ENCODE measurements at regions not wholly inside any gene's neighbourhood (a gene's known extent, or its start where the extent isn't known, plus 50 kb on each side); places are given as distances from the start of the nearest gene placed in this dataset.
"Not testable (repeated sequence)": the region's sequence is repeated elsewhere in the genome, so short reads cannot be mapped to it uniquely, and the experiment has no call there.

- Mint-ChIP-seq H3K36me3 (peaks cover 12% of the 10 kb centered on the region), H3K9me3 (peaks cover 12% of the 10 kb centered on the region), H3K4me3 (no peak overlapping the region), H3K27me3 (peaks cover 12% of the 10 kb centered on the region), H3K27ac (no peak overlapping the region), H3K4me1 (no peaks in the 10 kb centered on the region)
- ATAC-seq, result no peak
These were observed 82.7 kb upstream of the SH3BP4 start for GRCh38 chr2:234869164-234869563.

- Mint-ChIP-seq H3K27me3 (peaks cover 6% of the 10 kb centered on the region), H3K4me1 (no peaks in the 10 kb centered on the region), H3K36me3 (peaks cover 10% of the 10 kb centered on the region), H3K4me3 (no peak overlapping the region), H3K9me3 (peaks cover 10% of the 10 kb centered on the region), H3K27ac (no peak overlapping the region)
- no peak for ATAC-seq
These were observed 83.9 kb upstream of the SH3BP4 start for GRCh38 chr2:234867882-234868285.

GRCh38 chr2:234865586-234865985, 86.2 kb upstream of the SH3BP4 start:
- Mint-ChIP-seq H3K4me3 (no peak overlapping the region), H3K4me1 (no peaks in the 10 kb centered on the region), H3K9me3 (peaks cover 8% of the 10 kb centered on the region), H3K36me3 (peaks cover 4% of the 10 kb centered on the region), H3K27me3 (no peaks in the 10 kb centered on the region), H3K27ac (no peak overlapping the region)
- no peak for ATAC-seq

- no peak overlapping the region for H3K27ac Mint-ChIP-seq
- H3K36me3 Mint-ChIP-seq, result peaks cover 4% of the 10 kb centered on the region
- ATAC-seq, result no peak
- H3K4me1 Mint-ChIP-seq, result no peaks in the 10 kb centered on the region
- no peak overlapping the region for H3K4me3 Mint-ChIP-seq
- H3K27me3 Mint-ChIP-seq, result no peaks in the 10 kb centered on the region
- H3K9me3 Mint-ChIP-seq, result peaks cover 8% of the 10 kb centered on the region
These were observed 86.8 kb upstream of the SH3BP4 start for GRCh38 chr2:234865040-234865439.

DNA sequence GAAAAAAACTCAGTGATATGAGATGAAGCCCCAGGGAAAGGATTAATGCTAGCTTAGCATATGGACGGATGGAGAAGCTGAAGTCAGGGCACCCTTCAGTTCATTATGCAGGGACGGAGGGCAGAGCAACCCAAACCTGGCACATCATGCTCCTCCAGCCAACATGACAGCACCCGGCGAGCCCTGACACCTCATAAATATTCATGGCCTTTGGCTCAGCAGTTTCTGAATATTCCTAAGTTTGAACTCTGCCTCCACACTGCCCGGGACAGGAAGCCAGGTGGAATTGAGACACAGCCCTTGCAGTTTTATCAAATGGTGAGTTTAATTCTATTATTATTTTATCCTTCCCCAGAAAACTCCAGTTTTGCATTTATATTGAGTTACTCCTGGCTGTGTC, 87.3 kb upstream of the SH3BP4 start:
- H3K4me3 Mint-ChIP-seq, result no peak overlapping the region
- H3K27ac Mint-ChIP-seq, result no peak overlapping the region
- peaks cover 4% of the 10 kb centered on the region for H3K36me3 Mint-ChIP-seq
- no peaks in the 10 kb centered on the region for H3K4me1 Mint-ChIP-seq
- no peak for ATAC-seq
- no peaks in the 10 kb centered on the region for H3K27me3 Mint-ChIP-seq
- peaks cover 8% of the 10 kb centered on the region for H3K9me3 Mint-ChIP-seq

GRCh38 chr2:234863043-234863934, 88.5 kb upstream of the SH3BP4 start:
- peaks cover 4% of the 10 kb centered on the region for H3K36me3 Mint-ChIP-seq
- H3K27ac Mint-ChIP-seq, result no peak overlapping the region
- H3K4me3 Mint-ChIP-seq, result no peak overlapping the region
- no peak for ATAC-seq
- no peaks in the 10 kb centered on the region for H3K4me1 Mint-ChIP-seq
- H3K9me3 Mint-ChIP-seq, result peaks cover 8% of the 10 kb centered on the region
- H3K27me3 Mint-ChIP-seq, result no peaks in the 10 kb centered on the region

DNA sequence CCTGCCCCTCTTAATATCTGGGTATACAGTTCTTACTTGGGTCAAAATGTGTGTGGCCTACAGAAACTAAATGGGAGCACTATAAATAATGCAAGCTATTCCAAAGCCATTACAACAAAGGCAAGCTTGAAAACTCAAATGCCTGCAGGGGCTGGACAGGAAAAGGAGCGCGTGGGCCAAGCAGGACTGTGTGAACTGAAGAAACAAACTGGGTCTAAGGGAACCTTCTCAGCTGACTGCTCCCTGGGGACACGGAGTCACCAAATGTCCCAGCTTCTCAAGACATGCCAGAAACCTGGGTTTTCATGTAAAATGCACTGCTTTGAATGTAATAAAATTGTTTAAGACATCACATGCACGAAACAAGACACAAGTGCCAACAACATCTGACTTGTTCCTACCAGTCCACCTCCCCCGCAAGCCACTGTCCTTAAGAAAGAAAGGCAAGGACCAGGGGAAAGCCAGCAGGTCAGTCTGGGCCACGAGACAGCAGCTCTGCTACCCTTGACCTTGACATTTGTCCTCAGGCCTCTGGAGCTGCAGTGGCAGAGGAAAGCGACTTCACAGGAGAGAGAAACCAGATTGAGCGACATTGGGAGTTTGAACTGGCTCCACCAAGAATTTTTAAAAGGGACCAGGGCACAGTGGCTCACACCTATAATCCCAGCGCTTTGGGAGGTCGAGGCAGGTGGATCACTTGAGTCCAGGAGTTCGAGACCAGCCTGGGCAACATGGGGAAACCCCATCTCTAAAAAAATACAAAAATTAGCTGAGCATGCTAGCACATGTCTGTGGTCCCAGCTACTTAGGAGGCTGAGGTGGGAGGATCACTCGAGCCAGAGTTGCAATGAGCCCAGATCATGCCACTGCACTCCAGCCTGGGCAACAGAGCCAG, 89.7 kb upstream of the SH3BP4 start:
- Mint-ChIP-seq H3K27ac (no peak overlapping the region), H3K36me3 (peaks cover 4% of the 10 kb centered on the region), H3K9me3 (peaks cover 5% of the 10 kb centered on the region), H3K4me3 (no peak overlapping the region), H3K27me3 (no peaks in the 10 kb centered on the region), H3K4me1 (no peaks in the 10 kb centered on the region)
- no peak for ATAC-seq

- not testable (repeated sequence) for ATAC-seq, H3K27ac Mint-ChIP-seq, H3K27me3 Mint-ChIP-seq, H3K36me3 Mint-ChIP-seq, H3K4me3 Mint-ChIP-seq, H3K4me1 Mint-ChIP-seq, H3K9me3 Mint-ChIP-seq
These were observed 92.4 kb upstream of the SH3BP4 start for GRCh38 chr2:234859330-234859872.

GRCh38 chr2:234858790-234859329, 93.0 kb upstream of the SH3BP4 start:
- no peaks in the 10 kb centered on the region for H3K4me1 Mint-ChIP-seq
- H3K36me3 Mint-ChIP-seq, result peaks cover 5% of the 10 kb centered on the region
- no peaks in the 10 kb centered on the region for H3K27me3 Mint-ChIP-seq
- H3K4me3 Mint-ChIP-seq, result no peak overlapping the region
- ATAC-seq, result no peak
- H3K27ac Mint-ChIP-seq, result no peak overlapping the region
- peaks cover 2% of the 10 kb centered on the region for H3K9me3 Mint-ChIP-seq

DNA sequence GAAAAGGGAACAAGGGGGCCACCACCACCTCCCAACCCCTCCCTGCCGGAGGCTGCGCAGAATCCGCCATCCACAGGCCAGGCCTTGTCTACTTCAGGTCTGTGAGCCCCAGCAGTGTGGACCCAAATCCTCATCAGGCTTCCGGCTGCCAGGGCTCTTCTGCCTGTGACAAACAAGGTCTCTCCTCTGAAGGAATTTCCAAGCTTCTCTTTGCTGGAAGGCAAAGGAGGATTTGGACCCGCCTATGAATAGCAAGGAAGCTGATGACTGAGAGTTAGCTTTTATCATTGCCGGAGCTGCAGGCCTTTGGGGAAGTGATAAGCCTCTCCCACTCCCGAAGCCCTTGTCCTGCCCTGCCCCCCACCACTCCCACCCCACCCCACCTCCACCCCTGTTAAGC, 93.7 kb upstream of the SH3BP4 start:
- peaks cover 2% of the 10 kb centered on the region for H3K9me3 Mint-ChIP-seq
- peaks cover 5% of the 10 kb centered on the region for H3K36me3 Mint-ChIP-seq
- peaks cover 2% of the 10 kb centered on the region for H3K27me3 Mint-ChIP-seq

DNA sequence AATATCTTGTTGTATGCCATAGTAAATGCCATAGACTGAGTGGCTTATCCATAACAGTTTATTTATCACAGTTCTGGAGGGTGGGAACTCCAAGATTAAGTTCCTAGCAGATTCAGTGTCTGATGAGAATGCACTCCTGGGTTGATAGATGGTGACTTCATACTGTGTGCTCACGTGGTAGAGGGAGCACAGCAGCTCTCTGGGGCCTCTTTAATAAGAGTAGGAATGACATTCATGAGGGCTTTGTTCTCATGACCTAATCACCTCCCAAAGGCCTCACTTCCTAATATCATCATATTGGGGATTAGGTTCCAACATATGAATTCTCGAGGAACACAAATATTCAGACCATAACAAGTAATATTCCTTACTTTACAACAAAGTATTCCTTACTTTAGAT, 98.1 kb upstream of the SH3BP4 start:
- peaks cover 27% of the 10 kb centered on the region for H3K27me3 Mint-ChIP-seq
- no peak overlapping the region for H3K27ac Mint-ChIP-seq
- H3K4me1 Mint-ChIP-seq, result peaks cover 5% of the 10 kb centered on the region
- no peak for ATAC-seq
- H3K36me3 Mint-ChIP-seq, result peaks cover 5% of the 10 kb centered on the region
- no peak overlapping the region for H3K4me3 Mint-ChIP-seq
- H3K9me3 Mint-ChIP-seq, result peaks cover 5% of the 10 kb centered on the region

More for the DNA sequence above, 93.7 kb upstream of the SH3BP4 start:
- Mint-ChIP-seq H3K4me1 (no peaks in the 10 kb centered on the region), H3K27ac (no peak overlapping the region), H3K4me3 (no peak overlapping the region)
- ATAC-seq, result no peak

- no peak overlapping the region for H3K27ac Mint-ChIP-seq
- no peak overlapping the region for H3K4me3 Mint-ChIP-seq
- peaks cover 5% of the 10 kb centered on the region for H3K36me3 Mint-ChIP-seq
- ATAC-seq, result no peak
- peaks cover 5% of the 10 kb centered on the region for H3K4me1 Mint-ChIP-seq
- H3K9me3 Mint-ChIP-seq, result peaks cover 5% of the 10 kb centered on the region
- peaks cover 35% of the 10 kb centered on the region for H3K27me3 Mint-ChIP-seq
These were observed 98.9 kb upstream of the SH3BP4 start for GRCh38 chr2:234852941-234853340.

- peaks cover 5% of the 10 kb centered on the region for H3K4me1 Mint-ChIP-seq
- H3K9me3 Mint-ChIP-seq, result peaks cover 5% of the 10 kb centered on the region
- H3K4me3 Mint-ChIP-seq, result no peak overlapping the region
These were observed 99.8 kb upstream of the SH3BP4 start for GRCh38 chr2:234852035-234852434.

DNA sequence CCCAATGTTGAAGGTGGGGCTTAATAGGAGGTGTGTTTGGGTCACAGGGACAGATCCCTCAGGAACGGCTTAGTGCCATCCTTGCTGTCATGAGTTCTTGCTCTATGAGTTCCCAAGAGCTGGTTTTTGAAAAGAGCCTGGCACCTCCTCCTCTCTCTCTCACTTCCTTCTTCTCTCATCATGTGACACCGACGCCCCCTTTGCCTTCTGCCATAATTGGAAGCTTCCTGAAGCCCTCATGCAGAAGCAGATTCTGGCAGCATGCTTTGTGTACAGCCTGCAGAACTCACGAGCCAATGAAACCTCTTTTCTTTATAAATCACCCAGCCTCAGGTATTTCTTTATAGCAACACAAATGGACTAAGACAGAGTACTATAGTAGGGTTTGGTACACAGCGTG, 100.4 kb upstream of the SH3BP4 start:
- Mint-ChIP-seq H3K4me1 (peaks cover 5% of the 10 kb centered on the region), H3K27ac (no peak overlapping the region), H3K36me3 (peaks cover 5% of the 10 kb centered on the region), H3K27me3 (peaks cover 43% of the 10 kb centered on the region), H3K9me3 (peaks cover 5% of the 10 kb centered on the region), H3K4me3 (no peak overlapping the region)
- ATAC-seq, result no peak

More at GRCh38 chr2:234852035-234852434, 99.8 kb upstream of the SH3BP4 start:
- Mint-ChIP-seq H3K27ac (no peak overlapping the region), H3K36me3 (peaks cover 5% of the 10 kb centered on the region), H3K27me3 (peaks cover 43% of the 10 kb centered on the region)
- ATAC-seq, result no peak

DNA sequence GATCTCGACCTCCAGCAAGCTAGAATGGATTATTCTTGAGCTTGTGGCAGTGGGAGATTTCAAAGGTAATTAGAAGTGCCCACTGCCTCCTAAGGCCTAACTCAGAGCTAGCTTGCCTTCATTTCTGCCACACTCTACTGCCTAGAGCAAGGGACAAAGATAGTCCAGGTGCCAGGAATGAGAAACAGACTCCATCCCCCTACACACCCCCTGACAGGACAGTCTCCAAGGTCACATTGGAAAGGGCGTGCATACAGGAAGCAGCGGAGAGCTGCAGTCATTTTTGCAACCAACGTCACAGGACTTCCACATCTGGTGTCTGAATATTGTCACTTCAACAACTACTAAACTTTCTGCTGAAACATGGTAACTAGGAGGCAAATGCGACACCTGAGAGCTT, 101.0 kb upstream of the SH3BP4 start:
- no peak overlapping the region for H3K4me3 Mint-ChIP-seq
- peaks cover 5% of the 10 kb centered on the region for H3K9me3 Mint-ChIP-seq
- peaks cover 3% of the 10 kb centered on the region for H3K36me3 Mint-ChIP-seq
- no peak overlapping the region for H3K27ac Mint-ChIP-seq
- peaks cover 5% of the 10 kb centered on the region for H3K4me1 Mint-ChIP-seq
- peaks cover 43% of the 10 kb centered on the region for H3K27me3 Mint-ChIP-seq
- no peak for ATAC-seq
